Adrenal gland (tissue), 9 donors: ENCODE measurements at regions not wholly inside any gene's neighbourhood (a gene's known extent, or its start where the extent isn't known, plus 50 kb on each side); places are given as distances from the start of the nearest gene placed in this dataset.
"Not testable (repeated sequence)": the region's sequence is repeated elsewhere in the genome, so short reads cannot be mapped to it uniquely, and the experiment has no call there.

Experiments used
- DNase-seq, 7 donors: peaks; one replicate each; pipeline ENCODE4 v3.0.0-alpha.2; 2019 to 2020
- H3K27ac ChIP-seq, 5 donors: fragments of 200-600 bp; sonication (generic) in 4 of 5; 1 replicate in 3 of 5; 2 replicates in 2 of 5; pipeline versions ENCODE4 v1.5.1 to v1.8.0; 2016 to 2020; ENCODE audit warnings: mild to moderate bottlenecking in 1 of 5
- H3K27me3 ChIP-seq: fragments of 200-600 bp; 2 replicates; pipeline ENCODE4 v1.8.0; 2021
- H3K36me3 ChIP-seq, 2 donors: fragments of 200-600 bp; replicated peaks in 1 of 2; 1 replicate in 1 of 2; 2 replicates in 1 of 2; pipeline versions ENCODE4 v1.5.1 to v1.8.0; 2018 to 2022
- H3K4me1 ChIP-seq, 2 donors: fragments of 200-600 bp; replicated peaks in 1 of 2; 1 replicate in 1 of 2; 2 replicates in 1 of 2; pipeline versions ENCODE4 v1.5.1 to v1.8.0; 2018 to 2021
- H3K4me3 ChIP-seq, 4 donors: fragments of 200-600 bp; sonication (generic) in 3 of 4; one replicate each; pipeline ENCODE4 v1.5.1; 2016 to 2018
- H3K9me3 ChIP-seq, 3 donors: fragments of 200-600 bp; sonication (generic) in 1 of 3; replicated peaks in 1 of 3; 1 replicate in 2 of 3; 2 replicates in 1 of 3; pipeline versions ENCODE4 v1.5.1 to v1.8.0; 2016 to 2021
- POLR2A ChIP-seq, 2 donors: fragments of 450-650 bp; IDR thresholded peaks; one replicate each; pipeline ENCODE4 v1.6.1; 2017; ENCODE audit warnings: antibody characterized with exemption in 2 of 2, mild to moderate bottlenecking in 2 of 2, moderate library complexity in 1 of 2
- WGBS, 4 donors: extraction: QIAGEN DNeasy Blood & Tissue Kit in 2 of 4; methylation state at CpG; one replicate each; pipeline versions ENCODE4 v1.1.5 to v1.1.7; 2013 to 2017; 5-methylcytosine and 5-hydroxymethylcytosine counted together
- intact Hi-C, 2 donors: fragments of 100-400 bp; cut with DNase I; formaldehyde crosslinking; loops; one replicate each; pipeline versions ENCODE4 v1.14.1 to v1.15.0; 2022 to 2023
- TF ChIP-seq, protein P1 (sequence below), 6 experiments: fragments of 450-650 bp in 4 of 6; fragments of 200-600 bp in 2 of 6; sonication (generic) in 1 of 6; IDR thresholded peaks; 1 replicate in 5 of 6; 2 replicates in 1 of 6; pipeline versions ENCODE4 v1.5.1 to v1.8.0; 2016 to 2021; ENCODE audit warnings: antibody characterized with exemption in 6 of 6, mild to moderate bottlenecking in 2 of 6, moderate library complexity in 1 of 6
- donor health status: healthy with polysubstance abuse.
- donor health status: Bipolar disorder and iron deficiency.
- donor health status: DM: yes; HTN: yes; CAD: no.
- donor health status: DM: no; HTN: no; CAD: no.
- donor health status: DM: no; HTN: no; CAD: no.

DNA sequence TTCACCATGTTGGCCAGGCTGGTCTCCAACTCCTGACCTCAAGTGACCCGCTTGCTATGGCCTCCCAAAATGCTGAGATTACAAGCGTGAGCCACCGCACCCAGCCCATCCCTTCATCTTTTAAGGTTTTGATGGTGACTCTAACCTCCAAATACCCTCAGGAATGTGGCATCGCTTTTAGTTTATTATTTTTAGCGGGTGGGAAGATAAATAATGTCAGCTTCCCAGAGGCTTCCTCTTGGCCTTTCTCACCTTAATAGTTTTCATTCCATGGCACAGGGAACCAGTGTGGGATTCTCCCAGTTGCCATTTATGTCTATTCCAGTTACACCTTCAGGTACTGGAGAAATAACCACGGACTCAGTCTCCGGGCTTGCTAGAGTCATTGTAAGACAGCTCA, 92.1 kb upstream of the LRRN2 start:
- intact Hi-C loops, result no loop called here
- 82 to 93% (median 87%) methylated on average over 7 of the region's 7 CpGs for WGBS, 4 donors
- Histone ChIP-seq H3K4me3 (no peak overlapping the region), H3K36me3 (no peaks in the 10 kb centered on the region), H3K4me1 (no peaks in the 10 kb centered on the region), H3K9me3 (no peaks in the 10 kb centered on the region), H3K27me3 (no peaks in the 10 kb centered on the region), H3K27ac (no peak overlapping the region)
- DNase-seq, result no peak
- TF ChIP-seq POLR2A (IDR thresholded peaks at IDR 0.05), result no peak
- TF ChIP-seq, protein P1, sequence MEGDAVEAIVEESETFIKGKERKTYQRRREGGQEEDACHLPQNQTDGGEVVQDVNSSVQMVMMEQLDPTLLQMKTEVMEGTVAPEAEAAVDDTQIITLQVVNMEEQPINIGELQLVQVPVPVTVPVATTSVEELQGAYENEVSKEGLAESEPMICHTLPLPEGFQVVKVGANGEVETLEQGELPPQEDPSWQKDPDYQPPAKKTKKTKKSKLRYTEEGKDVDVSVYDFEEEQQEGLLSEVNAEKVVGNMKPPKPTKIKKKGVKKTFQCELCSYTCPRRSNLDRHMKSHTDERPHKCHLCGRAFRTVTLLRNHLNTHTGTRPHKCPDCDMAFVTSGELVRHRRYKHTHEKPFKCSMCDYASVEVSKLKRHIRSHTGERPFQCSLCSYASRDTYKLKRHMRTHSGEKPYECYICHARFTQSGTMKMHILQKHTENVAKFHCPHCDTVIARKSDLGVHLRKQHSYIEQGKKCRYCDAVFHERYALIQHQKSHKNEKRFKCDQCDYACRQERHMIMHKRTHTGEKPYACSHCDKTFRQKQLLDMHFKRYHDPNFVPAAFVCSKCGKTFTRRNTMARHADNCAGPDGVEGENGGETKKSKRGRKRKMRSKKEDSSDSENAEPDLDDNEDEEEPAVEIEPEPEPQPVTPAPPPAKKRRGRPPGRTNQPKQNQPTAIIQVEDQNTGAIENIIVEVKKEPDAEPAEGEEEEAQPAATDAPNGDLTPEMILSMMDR (IDR thresholded peaks at IDR 0.05), result no peak

DNA sequence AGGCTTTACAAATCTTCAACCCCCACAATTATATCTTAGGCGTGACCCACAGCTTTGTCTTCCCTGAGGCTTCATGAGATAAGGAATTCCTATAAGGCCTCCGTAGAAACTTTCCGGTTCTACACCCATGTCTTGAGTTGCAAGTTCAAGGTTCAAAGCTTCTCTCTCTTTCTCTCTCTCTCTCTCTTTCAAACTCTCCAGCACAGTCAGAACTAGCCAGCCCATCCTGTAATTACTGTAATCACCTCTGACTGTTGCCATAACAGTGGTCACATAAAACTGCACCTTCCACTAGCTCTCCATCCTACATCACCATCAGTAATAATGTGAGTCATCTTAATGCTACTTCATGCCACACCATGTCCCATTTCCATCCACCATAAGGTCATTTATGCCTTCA, 90.0 kb upstream of the NFASC start:
- H3K4me1 ChIP-seq, result no peaks in the 10 kb centered on the region
- H3K9me3 ChIP-seq, result no peaks in the 10 kb centered on the region
- TF ChIP-seq, protein P1 (IDR thresholded peaks at IDR 0.05), result no peak
- TF ChIP-seq POLR2A (IDR thresholded peaks at IDR 0.05), result no peak
- intact Hi-C loops, result no loop called here
- DNase-seq, result no peak
- no peak overlapping the region for H3K27ac ChIP-seq
- H3K36me3 ChIP-seq, result no peaks in the 10 kb centered on the region
- H3K27me3 ChIP-seq, result no peaks in the 10 kb centered on the region
- WGBS, 4 donors, result 74 to 88% (median 81%) methylated on average over 3 of the region's 3 CpGs
- H3K4me3 ChIP-seq, result no peak overlapping the region

DNA sequence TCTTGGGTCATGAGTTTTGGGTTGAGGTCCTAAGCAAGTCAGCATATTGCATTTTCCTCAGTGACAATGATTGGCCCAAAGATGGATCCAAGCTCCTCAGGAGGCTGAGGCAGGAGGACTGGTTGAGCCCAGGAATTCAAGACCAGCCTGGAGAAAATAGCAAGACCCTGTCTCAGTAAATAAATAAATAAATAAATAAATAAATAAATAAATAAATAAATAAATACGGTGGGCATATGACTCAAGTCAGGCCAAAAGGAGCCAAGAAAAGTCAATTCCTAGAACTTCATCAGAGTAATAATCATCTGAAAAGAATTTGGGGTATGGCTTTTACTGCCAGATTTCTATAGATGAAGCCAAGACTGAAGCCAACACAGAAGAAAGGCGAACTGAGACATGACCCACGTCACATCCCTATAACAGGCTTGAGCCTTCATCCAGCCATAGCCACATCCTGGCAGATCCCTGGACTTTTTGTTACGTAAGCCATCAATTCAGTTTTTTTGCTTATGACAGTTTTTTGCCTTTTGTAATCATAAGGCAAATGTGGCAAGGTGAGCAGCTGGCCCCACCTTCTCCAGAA, 88.5 kb upstream of the NFASC start:
- DNase-seq, result no peak
- no peaks in the 10 kb centered on the region for H3K9me3 ChIP-seq
- H3K27me3 ChIP-seq, result no peaks in the 10 kb centered on the region
- WGBS, 4 donors, result 61 to 70% (median 66%) methylated on average over 4 of the region's 4 CpGs
- H3K4me3 ChIP-seq, result no peak overlapping the region
- no peak overlapping the region for H3K27ac ChIP-seq
- TF ChIP-seq, protein P1 (IDR thresholded peaks at IDR 0.05), result no peak
- H3K4me1 ChIP-seq, result no peaks in the 10 kb centered on the region
- intact Hi-C loops, result no loop called here
- no peaks in the 10 kb centered on the region for H3K36me3 ChIP-seq

DNA sequence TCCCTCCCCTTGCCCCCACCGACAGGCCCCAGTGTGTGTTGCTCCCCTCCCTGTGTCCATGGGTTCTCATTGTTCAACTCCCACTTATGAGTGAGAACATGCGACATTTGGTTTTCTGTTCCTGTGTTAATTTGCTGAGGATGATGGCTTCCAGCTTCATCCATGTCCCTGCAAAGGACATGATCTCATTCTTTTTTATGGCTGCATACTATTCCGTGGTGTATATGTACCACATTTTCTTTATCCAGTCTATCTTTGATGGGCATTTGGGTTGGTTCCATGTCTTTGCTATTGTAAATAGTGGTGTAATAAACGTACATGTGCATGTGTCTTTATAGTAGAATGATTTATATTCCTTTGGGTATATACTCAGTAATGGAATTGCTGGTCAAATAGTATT, 85.6 kb upstream of the NFASC start:
- H3K36me3 ChIP-seq, H3K4me3 ChIP-seq, intact Hi-C loops, DNase-seq, H3K27me3 ChIP-seq, H3K4me1 ChIP-seq, H3K27ac ChIP-seq, H3K9me3 ChIP-seq: not testable (repeated sequence)
- WGBS, 4 donors, result 68 to 86% (median 78%) methylated on average over 4 of the region's 4 CpGs

DNA sequence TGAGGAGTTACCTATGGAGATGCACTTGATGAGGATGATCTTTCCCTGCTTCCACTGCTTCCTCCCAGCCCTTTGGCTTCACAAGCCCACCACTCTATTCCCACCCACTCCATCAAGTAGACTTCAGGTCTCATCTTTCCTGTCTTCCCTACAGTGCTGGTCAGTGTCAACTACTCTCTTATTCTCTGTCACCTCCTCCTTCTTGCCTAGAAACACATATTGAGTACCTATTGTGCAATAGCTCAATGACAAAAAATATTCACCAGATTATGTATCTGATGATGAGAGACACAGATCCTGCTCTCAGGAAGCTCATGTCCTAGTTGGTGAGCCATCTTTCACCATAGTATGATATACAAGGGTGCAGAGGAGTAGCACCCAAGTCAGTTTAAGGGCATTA, 82.2 kb upstream of the NFASC start:
- H3K27me3 ChIP-seq, result no peaks in the 10 kb centered on the region
- DNase-seq, result no peak
- no peak overlapping the region for H3K4me3 ChIP-seq
- H3K27ac ChIP-seq, result no peak overlapping the region
- TF ChIP-seq, protein P1 (IDR thresholded peaks at IDR 0.05), result no peak
- no peak for TF ChIP-seq POLR2A (IDR thresholded peaks at IDR 0.05)
- no peaks in the 10 kb centered on the region for H3K4me1 ChIP-seq
- H3K9me3 ChIP-seq, result no peaks in the 10 kb centered on the region
- intact Hi-C loops, result no loop called here
- no peaks in the 10 kb centered on the region for H3K36me3 ChIP-seq
